ENCODE measurements at regions not wholly inside any gene's neighbourhood (a gene's known extent, or its start where the extent isn't known, plus 50 kb on each side); places are given as distances from the start of the nearest gene placed in this dataset.
"Not testable (repeated sequence)": the region's sequence is repeated elsewhere in the genome, so short reads cannot be mapped to it uniquely, and the experiment has no call there.

DNA sequence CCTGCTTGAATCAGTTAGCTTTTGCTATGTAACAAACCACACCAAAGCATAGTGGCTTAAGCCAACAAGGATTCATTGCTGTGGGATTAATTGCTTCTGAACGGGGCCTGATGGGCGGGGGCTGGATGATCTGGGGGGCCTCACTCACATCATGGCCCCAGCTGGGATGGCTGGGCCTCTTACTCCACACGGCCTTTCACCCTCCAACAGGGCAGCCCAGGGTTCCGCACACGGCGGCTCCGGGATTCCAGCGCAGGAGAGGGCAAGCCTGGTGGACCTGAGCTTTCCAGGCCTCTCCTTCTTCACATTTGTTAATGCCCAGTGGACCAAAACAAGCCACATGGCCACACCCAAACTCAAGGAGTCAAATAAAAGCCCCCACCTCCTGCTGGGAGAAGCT lies 86.3 kb upstream of the PHLPP1 start:
- no peak for FAIRE-seq

DNA sequence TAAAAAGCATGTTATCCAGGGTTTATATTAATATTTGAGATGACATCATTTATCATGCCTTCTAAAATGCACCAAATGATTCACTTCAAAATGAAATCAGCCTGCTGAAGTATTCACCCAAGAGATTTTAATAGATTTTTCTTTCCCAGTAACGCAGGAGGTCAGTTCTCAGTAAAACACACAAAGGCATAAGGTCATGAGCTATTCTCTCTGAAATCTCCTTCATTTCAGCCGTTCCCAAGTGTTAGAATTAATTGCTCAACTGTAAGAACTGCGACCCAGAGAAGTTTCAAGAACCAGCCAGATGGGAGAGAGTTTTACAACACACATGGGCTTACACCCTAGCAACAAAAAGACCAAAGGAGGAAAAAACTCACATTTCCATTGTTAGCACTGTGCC lies 84.2 kb upstream of the PHLPP1 start:
- DNase-seq (ENCODE audit: extremely low spot score, insufficient read length, low read depth) = no peak
- no peak for FAIRE-seq

More for the DNA sequence above, 86.3 kb upstream of the PHLPP1 start:
- no peak for DNase-seq (ENCODE audit: extremely low spot score, insufficient read length, low read depth)

DNA sequence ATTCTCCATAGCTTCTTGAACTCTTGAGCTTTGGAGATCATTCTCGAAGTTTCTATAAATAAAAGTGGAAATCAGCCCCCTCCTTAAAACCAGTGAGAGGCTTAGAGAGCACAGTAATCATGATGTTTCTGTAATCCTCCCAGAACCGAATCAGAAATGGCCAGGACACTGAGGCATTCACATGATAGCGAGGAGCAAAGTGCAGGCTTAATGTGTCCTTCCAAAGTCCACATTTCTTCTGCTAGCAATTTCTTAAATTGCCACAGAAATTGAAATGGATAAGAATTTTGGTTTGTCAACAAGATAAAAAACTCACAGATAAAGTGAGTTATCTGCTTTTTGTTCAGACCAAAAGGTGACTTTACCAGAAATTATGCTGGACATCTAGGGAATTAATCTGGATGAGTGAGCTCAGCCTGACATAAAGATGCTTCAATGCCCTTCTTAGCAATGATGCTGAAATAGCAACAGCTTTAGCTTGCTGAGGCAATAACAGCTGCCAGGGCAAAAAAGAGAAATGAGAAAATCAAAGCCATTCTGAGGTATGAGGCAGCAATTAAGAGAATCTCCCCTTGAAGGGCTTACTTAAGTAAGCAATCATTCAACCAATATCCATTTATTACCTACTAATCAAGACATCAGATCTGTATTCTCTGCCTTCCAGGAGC lies 82.4 kb upstream of the PHLPP1 start:
- DNase-seq (ENCODE audit: extremely low spot score, insufficient read length, low read depth) = no peak

DNA sequence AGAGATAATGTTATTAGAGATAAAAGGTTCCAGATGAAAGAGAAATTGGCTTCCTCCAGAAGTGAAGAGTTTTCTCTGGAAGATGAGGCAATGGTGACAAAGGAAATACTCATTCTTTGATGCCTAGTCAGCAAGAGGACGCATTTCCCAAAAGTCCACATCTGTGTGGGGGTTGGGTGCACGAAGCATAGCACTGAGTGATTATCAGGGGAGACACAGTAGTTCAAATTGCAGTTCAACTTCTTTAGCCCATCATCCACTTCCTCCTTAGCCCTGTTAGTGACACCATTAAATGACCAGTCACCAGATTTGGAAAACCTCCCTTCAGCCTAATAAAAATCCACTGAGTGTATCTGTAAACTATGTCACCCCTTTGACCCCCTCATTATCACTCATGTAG lies 80.9 kb upstream of the PHLPP1 start:
- FAIRE-seq = no peak
- DNase-seq (ENCODE audit: extremely low spot score, insufficient read length, low read depth) = no peak

More for the DNA sequence above, 82.4 kb upstream of the PHLPP1 start:
- FAIRE-seq = no peak

DNA sequence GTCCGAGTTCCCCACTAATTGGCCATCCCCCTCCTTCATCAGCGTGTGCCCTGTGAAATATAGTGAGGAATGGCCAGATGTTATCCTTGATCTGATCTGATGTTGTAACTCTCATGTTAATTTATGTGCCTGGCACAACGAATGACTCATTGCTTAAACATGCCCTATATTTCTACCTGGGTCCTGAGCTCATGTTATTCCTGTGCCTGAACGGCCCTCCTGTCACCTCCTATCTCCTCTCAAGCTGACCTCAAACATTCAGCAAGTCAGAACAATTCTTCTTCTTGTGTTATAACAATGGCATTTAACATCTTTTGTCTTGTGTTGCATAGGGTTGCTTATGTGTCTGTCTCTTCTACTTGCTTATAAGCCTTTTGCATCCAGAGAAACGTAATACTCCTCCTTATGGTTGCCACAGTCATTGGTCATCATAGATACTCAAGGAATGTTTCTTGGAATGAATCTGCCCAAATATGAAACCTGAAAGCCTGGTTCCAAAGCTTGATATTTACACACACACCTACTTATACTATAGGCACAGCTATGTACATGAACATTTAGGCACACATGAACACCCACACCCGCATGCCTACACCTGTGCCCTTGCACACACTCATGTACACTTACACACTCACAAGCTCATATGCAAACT lies 80.2 kb upstream of the PHLPP1 start:
- FAIRE-seq = no peak

GRCh38 chr18:62637403-62637802 lies 77.9 kb upstream of the PHLPP1 start:
- no peak for DNase-seq (ENCODE audit: extremely low spot score, insufficient read length, low read depth)
- no peak for FAIRE-seq

More for the DNA sequence above, 80.2 kb upstream of the PHLPP1 start:
- no peak for DNase-seq (ENCODE audit: extremely low spot score, insufficient read length, low read depth)

DNA sequence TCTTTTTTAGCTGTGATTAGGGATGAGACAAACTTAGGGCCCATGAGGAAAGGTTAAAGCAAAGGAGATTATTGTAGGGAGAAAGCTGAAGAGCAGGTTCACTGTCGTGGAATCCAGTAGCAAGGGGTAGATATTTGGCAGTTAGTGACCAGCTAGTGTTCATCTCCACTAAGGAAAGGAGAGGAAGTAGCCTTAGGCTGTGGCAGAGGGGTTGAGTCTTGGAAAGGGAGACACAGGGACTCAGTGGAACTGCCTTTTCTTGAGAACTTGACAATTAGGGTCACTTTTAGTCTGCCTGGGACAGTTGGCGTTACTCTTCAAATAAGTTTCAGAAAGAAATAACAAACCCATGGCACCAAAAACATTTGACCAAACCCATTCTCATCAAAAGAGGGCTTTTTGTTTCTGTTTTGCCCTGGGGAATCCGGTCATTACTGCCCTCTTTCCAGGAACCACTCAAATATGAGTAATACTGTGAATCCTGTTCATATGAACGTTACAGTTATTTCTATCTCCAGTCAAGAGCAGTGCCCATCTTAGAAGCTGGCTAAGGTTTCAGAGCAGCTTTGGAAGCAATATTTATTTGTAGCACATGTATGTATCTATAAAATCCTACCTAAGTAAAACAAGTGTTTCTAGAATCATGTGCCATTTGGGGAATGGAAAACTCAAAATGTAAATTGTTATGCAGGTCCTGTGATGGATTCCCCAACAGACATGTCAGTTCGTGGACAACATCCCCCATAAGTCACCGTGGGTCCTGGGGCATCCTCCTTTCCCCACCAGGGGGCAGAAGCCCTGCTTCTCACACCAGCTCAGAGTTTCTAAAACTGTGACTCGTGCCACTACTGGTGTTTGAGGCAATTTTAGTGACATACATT lies 77.3 kb upstream of the PHLPP1 start:
- peak; percentile 40 for DNase-seq (ENCODE audit: extremely low spot score, insufficient read length, low read depth)
- FAIRE-seq = peak; percentile 56

DNA sequence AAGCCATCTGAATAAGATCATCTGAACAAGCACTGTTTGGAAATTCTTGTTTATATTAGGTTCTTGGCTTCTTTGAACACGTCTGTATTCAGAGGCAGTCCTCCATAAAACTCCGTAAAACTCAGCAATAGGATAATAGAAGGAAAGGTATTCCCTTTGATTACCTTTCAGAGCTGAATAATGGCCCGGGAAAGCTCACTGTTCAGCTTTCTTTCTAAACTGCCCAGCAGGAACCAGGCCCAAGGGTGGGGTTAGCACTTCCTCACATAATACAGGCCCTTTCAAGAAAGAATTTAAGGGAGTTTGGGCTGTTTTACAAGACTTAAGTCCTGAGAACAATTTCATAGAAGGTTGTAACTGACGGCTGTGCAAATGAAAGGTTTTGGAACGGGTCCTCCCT lies 72.2 kb upstream of the PHLPP1 start:
- DNase-seq (ENCODE audit: extremely low spot score, insufficient read length, low read depth) (no peak), FAIRE-seq (no peak)

DNA sequence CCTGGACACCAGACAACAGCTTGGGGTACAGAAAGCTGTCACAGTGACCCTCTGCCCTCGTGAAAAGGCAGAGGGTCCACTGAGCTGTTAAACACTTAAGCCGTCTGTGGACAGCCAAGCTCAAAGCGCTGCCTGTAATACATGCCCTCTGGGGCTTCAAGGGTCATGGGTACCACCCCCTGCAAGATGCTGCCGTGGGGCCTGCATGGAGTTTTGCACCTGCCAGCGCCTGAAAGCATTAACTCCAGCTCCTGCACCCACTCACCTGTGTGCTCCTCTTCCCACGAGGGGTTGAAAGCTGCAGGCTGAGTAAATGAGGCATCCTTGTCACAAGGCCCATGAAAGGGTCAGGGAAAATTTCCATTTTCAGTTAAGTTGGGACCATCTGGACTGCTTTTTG lies 70.6 kb upstream of the PHLPP1 start:
- FAIRE-seq (no peak), DNase-seq (ENCODE audit: extremely low spot score, insufficient read length, low read depth) (no peak)

- DNase-seq (ENCODE audit: extremely low spot score, insufficient read length, low read depth) (no peak), FAIRE-seq (no peak)
Observed at GRCh38 chr18:62647179-62647578, 68.2 kb upstream of the PHLPP1 start.

GRCh38 chr18:62648045-62648678 lies 67.2 kb upstream of the PHLPP1 start:
- FAIRE-seq (no peak), DNase-seq (ENCODE audit: extremely low spot score, insufficient read length, low read depth) (no peak)

- DNase-seq (ENCODE audit: extremely low spot score, insufficient read length, low read depth) (no peak), FAIRE-seq (peak; percentile 73)
Observed at GRCh38 chr18:62651276-62652056, 63.9 kb upstream of the PHLPP1 start.

DNA sequence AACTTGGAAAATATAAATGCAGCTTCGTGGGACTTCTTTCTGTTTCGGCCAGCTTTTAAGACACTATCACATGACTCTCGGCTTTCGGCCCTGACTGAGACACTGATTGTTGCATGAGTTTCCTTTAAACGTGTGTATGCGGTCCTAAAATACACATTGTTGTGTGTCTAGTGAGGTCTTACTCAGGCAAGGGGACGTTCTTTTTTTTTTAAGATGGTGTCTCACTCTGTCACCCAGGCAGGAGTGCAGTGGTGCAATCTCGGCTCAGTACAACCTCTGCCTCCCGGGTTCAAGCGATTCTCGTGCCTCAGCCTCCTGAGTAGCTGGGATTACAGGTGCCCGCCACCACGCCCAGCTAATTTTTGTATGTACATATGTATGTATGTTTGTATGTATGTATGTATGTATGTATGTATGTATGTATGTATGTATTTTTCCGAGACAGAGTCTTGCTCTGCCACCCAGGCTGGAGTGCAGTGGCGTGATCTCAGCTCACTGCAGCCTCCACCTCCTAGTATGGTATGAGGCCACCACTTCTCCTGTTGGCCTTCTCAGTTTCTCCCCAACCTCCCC lies 63.2 kb upstream of the PHLPP1 start:
- not testable (repeated sequence) for DNase-seq (ENCODE audit: extremely low spot score, insufficient read length, low read depth)
- FAIRE-seq = peak; percentile 77

GRCh38 chr18:62655520-62656219 lies 59.7 kb upstream of the PHLPP1 start:
- FAIRE-seq (no peak), DNase-seq (ENCODE audit: extremely low spot score, insufficient read length, low read depth) (no peak)

GRCh38 chr18:62658028-62658427 lies 57.3 kb upstream of the PHLPP1 start:
- FAIRE-seq (no peak), DNase-seq (ENCODE audit: extremely low spot score, insufficient read length, low read depth) (no peak)

- FAIRE-seq (no peak), DNase-seq (ENCODE audit: extremely low spot score, insufficient read length, low read depth) (no peak)
Observed at GRCh38 chr18:62659698-62660097, 55.6 kb upstream of the PHLPP1 start.

- FAIRE-seq (no peak), DNase-seq (ENCODE audit: extremely low spot score, insufficient read length, low read depth) (no peak)
Observed at GRCh38 chr18:62660691-62661090, 54.6 kb upstream of the PHLPP1 start.

- peak; percentile 70 for FAIRE-seq
- DNase-seq (ENCODE audit: extremely low spot score, insufficient read length, low read depth) = peak; percentile 20
Observed at GRCh38 chr18:62663731-62664336, 51.5 kb upstream of the PHLPP1 start.

All from GM18507 (cell line).